ENCODE measurements at regions not wholly inside any gene's neighbourhood (a gene's known extent, or its start where the extent isn't known, plus 50 kb on each side); places are given as distances from the start of the nearest gene placed in this dataset.

DNA sequence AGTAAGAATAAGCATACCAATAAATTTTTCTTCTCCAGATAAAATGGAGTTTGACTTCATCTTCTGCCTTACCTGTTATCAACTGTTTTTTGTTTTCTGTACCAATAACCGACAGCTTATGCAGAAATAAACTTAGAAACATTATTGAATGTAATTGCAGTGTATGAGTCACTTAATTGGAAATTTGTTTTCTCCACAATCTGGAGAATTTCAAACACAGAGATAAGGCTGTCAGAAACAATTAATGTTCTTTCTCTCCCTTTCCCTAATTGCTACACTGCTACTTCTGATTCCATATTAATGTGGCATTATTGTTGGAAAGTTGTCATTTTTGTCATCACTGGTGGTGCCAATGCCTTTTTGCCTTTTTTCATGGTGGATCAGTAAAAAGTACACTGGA, 180.3 kb downstream of the SLCO4C1 start:
- intact Hi-C loops (cut with DNase I): no loop called here
- Histone ChIP-seq H3K36me3 (ENCODE audit: control insufficient read depth in 2 of 3, insufficient read depth in 3 of 3, low read length in 3 of 3) (no peaks in the 10 kb centered on the region), H3K9me3 (ENCODE audit: control insufficient read depth in 2 of 3, insufficient read depth in 1 of 3, low read length in 3 of 3) (no peaks in the 10 kb centered on the region), H3K4me3 (ENCODE audit: low read length in 3 of 3) (no peak overlapping the region), H3K4me1 (ENCODE audit: control insufficient read depth in 2 of 3, insufficient read depth in 2 of 3, low read depth in 1 of 3, low read length in 3 of 3) (no peaks in the 10 kb centered on the region), H3K27me3 (ENCODE audit: control insufficient read depth, insufficient read depth, low read length) (no peaks in the 10 kb centered on the region), H3K9ac (ENCODE audit: low read length in 3 of 3) (no peak overlapping the region), H3K27ac (ENCODE audit: low read depth in 2 of 2, low read length in 2 of 2) (no peak overlapping the region)
- TF ChIP-seq, protein P1, sequence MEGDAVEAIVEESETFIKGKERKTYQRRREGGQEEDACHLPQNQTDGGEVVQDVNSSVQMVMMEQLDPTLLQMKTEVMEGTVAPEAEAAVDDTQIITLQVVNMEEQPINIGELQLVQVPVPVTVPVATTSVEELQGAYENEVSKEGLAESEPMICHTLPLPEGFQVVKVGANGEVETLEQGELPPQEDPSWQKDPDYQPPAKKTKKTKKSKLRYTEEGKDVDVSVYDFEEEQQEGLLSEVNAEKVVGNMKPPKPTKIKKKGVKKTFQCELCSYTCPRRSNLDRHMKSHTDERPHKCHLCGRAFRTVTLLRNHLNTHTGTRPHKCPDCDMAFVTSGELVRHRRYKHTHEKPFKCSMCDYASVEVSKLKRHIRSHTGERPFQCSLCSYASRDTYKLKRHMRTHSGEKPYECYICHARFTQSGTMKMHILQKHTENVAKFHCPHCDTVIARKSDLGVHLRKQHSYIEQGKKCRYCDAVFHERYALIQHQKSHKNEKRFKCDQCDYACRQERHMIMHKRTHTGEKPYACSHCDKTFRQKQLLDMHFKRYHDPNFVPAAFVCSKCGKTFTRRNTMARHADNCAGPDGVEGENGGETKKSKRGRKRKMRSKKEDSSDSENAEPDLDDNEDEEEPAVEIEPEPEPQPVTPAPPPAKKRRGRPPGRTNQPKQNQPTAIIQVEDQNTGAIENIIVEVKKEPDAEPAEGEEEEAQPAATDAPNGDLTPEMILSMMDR (IDR thresholded peaks at IDR 0.05; ENCODE audit: borderline replicate concordance, extremely low read depth, insufficient read depth): no peak
- DNase-seq (no peak), FAIRE-seq (no peak)

DNA sequence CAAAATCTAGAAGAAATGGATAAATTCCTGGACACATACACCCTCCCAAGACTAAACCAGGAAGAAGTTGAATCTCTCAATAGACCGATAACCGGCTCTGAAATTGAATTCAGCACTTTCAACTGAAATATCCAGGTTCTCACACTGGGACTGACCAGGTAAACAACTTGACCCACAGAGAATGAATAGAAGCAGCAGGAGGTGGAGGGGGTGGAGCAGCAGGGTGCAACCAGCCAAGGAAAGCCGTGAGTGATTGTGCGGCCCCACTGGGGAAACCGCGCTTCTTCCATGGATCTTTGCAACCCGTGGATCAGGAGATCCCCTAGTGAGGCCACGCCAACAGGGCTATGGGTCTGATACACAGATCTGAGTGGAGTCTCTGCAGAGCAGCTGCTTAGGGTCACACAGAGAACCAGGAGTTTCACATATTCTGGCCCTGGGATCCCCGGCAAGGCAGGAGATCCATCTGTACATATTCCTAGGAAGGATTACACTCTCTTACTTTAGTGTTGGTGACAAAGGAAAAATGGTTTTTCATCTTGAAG, 181.5 kb downstream of the SLCO4C1 start:
- Histone ChIP-seq H3K4me3 (ENCODE audit: low read length in 3 of 3) (no peak overlapping the region), H3K4me1 (ENCODE audit: control insufficient read depth in 2 of 3, insufficient read depth in 2 of 3, low read depth in 1 of 3, low read length in 3 of 3) (no peaks in the 10 kb centered on the region), H3K27me3 (ENCODE audit: control insufficient read depth, insufficient read depth, low read length) (no peaks in the 10 kb centered on the region), H3K9ac (ENCODE audit: low read length in 3 of 3) (no peak overlapping the region), H3K27ac (ENCODE audit: low read depth in 2 of 2, low read length in 2 of 2) (no peak overlapping the region), H3K9me3 (ENCODE audit: control insufficient read depth in 2 of 3, insufficient read depth in 1 of 3, low read length in 3 of 3) (no peaks in the 10 kb centered on the region), H3K36me3 (ENCODE audit: control insufficient read depth in 2 of 3, insufficient read depth in 3 of 3, low read length in 3 of 3) (no peaks in the 10 kb centered on the region)
- no peak for FAIRE-seq
- no peak for DNase-seq
- TF ChIP-seq, protein P1 (IDR thresholded peaks at IDR 0.05; ENCODE audit: borderline replicate concordance, extremely low read depth, insufficient read depth): no peak
- intact Hi-C loops (cut with DNase I): no loop called here

DNA sequence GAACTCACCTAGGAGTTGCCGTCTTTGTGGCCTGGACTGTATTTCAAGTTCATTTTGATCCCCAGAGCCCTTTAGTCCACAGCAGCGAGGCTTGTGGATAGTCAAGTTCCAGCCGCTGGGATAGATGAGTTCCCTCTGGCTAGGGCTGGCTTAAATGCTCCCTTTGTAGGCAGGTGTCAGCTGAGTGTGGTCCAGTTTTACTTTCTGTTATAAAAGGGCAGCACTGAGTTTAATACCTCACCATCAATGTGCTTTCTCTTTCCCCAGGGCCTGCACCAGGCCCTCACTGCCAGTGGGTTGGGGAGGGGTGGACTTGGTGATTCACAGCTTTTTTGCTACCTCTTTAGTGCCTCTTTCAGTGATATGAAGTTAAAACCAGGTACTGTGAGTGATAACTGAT, 188.2 kb downstream of the SLCO4C1 start:
- Histone ChIP-seq H3K27me3 (ENCODE audit: control insufficient read depth, insufficient read depth, low read length) (no peaks in the 10 kb centered on the region), H3K9ac (ENCODE audit: low read length in 3 of 3) (no peak overlapping the region), H3K4me3 (ENCODE audit: low read length in 3 of 3) (no peak overlapping the region), H3K4me1 (ENCODE audit: control insufficient read depth in 2 of 3, insufficient read depth in 2 of 3, low read depth in 1 of 3, low read length in 3 of 3) (no peaks in the 10 kb centered on the region), H3K27ac (ENCODE audit: low read depth in 2 of 2, low read length in 2 of 2) (no peak overlapping the region), H3K36me3 (ENCODE audit: control insufficient read depth in 2 of 3, insufficient read depth in 3 of 3, low read length in 3 of 3) (no peaks in the 10 kb centered on the region), H3K9me3 (ENCODE audit: control insufficient read depth in 2 of 3, insufficient read depth in 1 of 3, low read length in 3 of 3) (no peaks in the 10 kb centered on the region)
- intact Hi-C loops (cut with DNase I): no loop called here
- FAIRE-seq (no peak), DNase-seq (no peak)
- TF ChIP-seq, protein P1 (IDR thresholded peaks at IDR 0.05; ENCODE audit: borderline replicate concordance, extremely low read depth, insufficient read depth): no peak

- H3K27me3 ChIP-seq (ENCODE audit: control insufficient read depth, insufficient read depth, low read length): no peaks in the 10 kb centered on the region
- no peak overlapping the region for H3K27ac ChIP-seq (ENCODE audit: low read depth in 2 of 2, low read length in 2 of 2)
- intact Hi-C loops (cut with DNase I): no loop called here
- H3K9ac ChIP-seq (ENCODE audit: low read length in 3 of 3): no peak overlapping the region
- TF ChIP-seq, protein P1 (IDR thresholded peaks at IDR 0.05; ENCODE audit: borderline replicate concordance, extremely low read depth, insufficient read depth): no peak
- H3K4me1 ChIP-seq (ENCODE audit: control insufficient read depth in 2 of 3, insufficient read depth in 2 of 3, low read depth in 1 of 3, low read length in 3 of 3): no peaks in the 10 kb centered on the region
- H3K36me3 ChIP-seq (ENCODE audit: control insufficient read depth in 2 of 3, insufficient read depth in 3 of 3, low read length in 3 of 3): no peaks in the 10 kb centered on the region
- H3K4me3 ChIP-seq (ENCODE audit: low read length in 3 of 3): no peak overlapping the region
- FAIRE-seq (no peak), DNase-seq (no peak)
- H3K9me3 ChIP-seq (ENCODE audit: control insufficient read depth in 2 of 3, insufficient read depth in 1 of 3, low read length in 3 of 3): no peaks in the 10 kb centered on the region
Observed at GRCh38 chr5:102106599-102106998, 189.5 kb downstream of the SLCO4C1 start.
